MG63 (cell line): ENCODE measurements at regions not wholly inside any gene's neighbourhood (a gene's known extent, or its start where the extent isn't known, plus 50 kb on each side); places are given as distances from the start of the nearest gene placed in this dataset.

ENCODE experiments used
- DNase-seq: peaks from one replicate; pipeline ENCODE4 v3.0.0-alpha.2; 2020
- H3K27me3 ChIP-seq: fragments of 250-450 bp; sonication (Bioruptor Pico); 2 replicates; pipeline ENCODE4 v1.5.1; 2020; ENCODE audit warnings: mild to moderate bottlenecking, moderate library complexity
- H3K36me3 ChIP-seq: fragments of 250-450 bp; sonication (Bioruptor Pico); 2 replicates; pipeline ENCODE4 v1.5.1; 2020; ENCODE audit warnings: mild to moderate bottlenecking, moderate library complexity
- H3K4me3 ChIP-seq: fragments of 250-450 bp; sonication (Bioruptor Pico); 2 replicates; pipeline ENCODE4 v1.5.1; 2020; ENCODE audit warnings: mild to moderate bottlenecking, moderate library complexity
- H3K9me3 ChIP-seq: fragments of 250-450 bp; sonication (Bioruptor Pico); 2 replicates; pipeline ENCODE4 v1.5.1; 2020; ENCODE audit warnings: mild to moderate bottlenecking, moderate library complexity

DNA sequence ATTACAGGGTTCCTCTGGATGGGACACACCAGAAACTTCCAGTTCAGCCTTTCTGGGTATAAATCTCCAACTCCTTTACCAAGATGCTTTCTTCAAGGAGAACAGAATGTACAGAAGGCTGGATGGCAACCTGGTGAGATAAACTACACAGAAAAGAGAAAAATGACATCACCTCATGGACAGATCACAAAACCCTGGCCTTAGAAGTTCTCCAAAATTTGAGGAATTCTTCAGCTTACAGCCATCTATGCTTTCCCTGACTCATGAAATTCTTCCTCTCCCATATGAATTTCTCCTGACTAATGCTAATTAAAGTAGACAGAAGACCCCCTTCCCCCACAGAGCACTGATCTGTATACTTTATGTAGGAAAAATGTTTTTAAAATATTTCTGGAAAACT lies 345.4 kb downstream of the STIM2 start:
- H3K9me3 ChIP-seq: no peaks in the 10 kb centered on the region
- no peak for DNase-seq

DNA sequence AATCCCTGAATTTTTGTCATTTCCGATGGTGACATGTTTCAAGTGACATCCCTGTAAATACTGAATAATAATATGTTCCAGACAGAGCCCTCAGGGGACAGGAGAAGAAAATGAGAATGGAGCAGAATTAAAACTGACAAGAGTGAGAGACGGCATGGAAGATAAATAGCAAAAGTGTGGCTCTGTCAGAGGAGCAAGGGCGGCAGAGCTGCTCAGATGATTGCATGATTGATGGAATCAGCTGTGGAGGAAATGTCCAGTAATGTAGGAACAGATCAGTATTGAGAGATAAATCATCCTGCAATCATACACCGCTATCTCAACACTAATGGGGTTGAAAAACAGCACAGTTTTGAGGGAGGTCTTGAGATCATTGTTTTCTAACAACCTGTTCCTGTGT lies 350.3 kb downstream of the STIM2 start:
- Histone ChIP-seq H3K27me3 (no peaks in the 10 kb centered on the region), H3K9me3 (no peaks in the 10 kb centered on the region), H3K36me3 (no peaks in the 10 kb centered on the region), H3K4me3 (no peak overlapping the region)
- DNase-seq: no peak

More for the DNA sequence above, 345.4 kb downstream of the STIM2 start:
- Histone ChIP-seq H3K27me3 (no peaks in the 10 kb centered on the region), H3K4me3 (no peak overlapping the region), H3K36me3 (no peaks in the 10 kb centered on the region)

DNA sequence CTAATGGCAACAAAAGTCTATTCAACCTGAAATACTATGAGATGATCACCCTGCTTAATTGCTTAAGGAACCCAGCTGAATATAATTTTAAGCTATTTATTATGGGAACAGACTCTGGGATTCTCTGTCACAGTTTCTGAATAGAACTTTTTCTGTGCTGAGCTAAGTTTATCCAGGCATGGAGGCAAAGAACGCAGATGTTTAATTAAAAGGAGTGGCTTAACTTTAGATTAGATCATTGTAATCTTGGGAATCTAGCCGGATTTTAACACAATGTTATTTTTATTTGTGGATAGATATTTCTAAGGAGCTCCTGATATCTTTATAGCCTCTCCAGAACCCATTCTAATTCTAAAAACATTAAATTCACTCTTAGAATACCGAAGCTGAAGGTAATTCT lies 353.4 kb downstream of the STIM2 start:
- Histone ChIP-seq H3K9me3 (no peaks in the 10 kb centered on the region), H3K4me3 (no peak overlapping the region), H3K27me3 (no peaks in the 10 kb centered on the region), H3K36me3 (no peaks in the 10 kb centered on the region)
- no peak for DNase-seq

DNA sequence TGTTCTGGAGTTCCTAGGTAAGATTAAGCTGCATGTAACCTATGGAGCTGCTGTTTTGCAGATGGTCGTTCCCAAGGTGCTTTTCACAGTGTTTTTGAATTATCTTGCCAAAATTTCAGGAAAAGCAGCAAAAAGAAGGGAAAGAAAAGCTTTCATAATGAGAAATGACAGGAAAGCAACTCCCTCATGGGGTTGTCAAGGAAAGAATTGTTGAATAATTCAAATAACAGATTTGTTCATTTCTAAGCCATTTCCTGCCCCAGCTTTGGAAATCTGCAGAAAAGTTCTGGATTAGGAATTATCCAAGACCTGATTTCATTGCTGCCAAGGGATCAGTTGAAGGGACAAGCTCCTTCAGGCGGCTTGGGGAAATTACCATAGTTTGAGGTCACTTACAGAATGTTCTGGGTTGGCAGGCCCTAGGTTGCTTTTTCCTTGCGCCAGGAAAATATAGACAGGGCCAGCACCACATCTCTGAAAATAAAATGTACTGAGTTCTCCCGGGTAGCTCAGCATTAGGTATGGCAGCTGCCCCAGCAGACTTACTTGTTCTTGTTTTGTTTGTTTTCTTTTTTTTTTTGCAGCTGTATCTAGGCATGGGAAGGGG lies 354.7 kb downstream of the STIM2 start:
- Histone ChIP-seq H3K36me3 (no peaks in the 10 kb centered on the region), H3K9me3 (no peaks in the 10 kb centered on the region), H3K4me3 (no peak overlapping the region), H3K27me3 (no peaks in the 10 kb centered on the region)
- DNase-seq: no peak

DNA sequence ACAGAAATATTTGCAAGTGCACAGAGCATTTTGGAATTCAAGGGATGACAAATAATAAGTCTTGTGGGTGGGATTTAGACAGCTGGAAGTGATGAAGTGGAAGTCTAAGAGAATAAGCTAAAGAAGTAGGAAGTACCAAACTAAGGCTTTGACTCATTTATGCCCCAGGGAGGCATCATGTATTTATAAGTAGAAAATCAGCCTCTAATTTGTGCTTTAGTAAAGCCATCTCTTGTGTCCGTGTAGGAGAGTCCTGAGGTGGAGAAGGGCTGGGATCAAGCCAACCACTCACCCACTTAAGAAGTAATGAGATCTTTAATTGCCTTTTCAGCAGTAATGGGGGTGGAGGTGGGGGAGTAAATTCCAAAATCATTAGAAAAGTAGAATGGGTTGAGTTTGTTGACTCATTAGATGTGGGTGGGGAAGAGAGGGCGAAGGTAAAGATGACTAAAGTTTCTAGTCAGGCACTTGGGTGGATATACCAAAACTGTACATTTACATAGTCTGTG lies 356.7 kb downstream of the STIM2 start:
- Histone ChIP-seq H3K36me3 (no peaks in the 10 kb centered on the region), H3K27me3 (no peaks in the 10 kb centered on the region), H3K9me3 (no peaks in the 10 kb centered on the region), H3K4me3 (no peak overlapping the region)
- DNase-seq: no peak

DNA sequence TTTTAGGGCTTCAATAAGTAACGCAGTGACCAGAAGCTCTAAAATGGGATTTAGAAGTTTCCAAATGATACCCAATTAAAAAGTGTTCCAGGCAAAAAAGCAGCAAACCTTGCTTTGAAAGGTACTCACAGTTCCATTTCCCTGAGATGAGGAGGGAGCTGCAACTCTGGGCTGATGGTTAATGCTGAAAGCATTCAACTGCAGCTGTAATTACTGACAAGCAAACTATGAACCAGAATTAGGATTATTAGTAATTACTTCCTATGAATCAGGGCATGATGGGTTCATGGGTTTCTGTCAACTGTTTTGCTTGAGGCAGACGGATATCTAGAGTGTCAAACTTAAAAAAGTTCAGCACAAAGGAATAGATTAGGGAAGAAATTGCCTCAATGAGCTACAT lies 357.4 kb downstream of the STIM2 start:
- no peak for DNase-seq
- H3K4me3 ChIP-seq: no peak overlapping the region

DNA sequence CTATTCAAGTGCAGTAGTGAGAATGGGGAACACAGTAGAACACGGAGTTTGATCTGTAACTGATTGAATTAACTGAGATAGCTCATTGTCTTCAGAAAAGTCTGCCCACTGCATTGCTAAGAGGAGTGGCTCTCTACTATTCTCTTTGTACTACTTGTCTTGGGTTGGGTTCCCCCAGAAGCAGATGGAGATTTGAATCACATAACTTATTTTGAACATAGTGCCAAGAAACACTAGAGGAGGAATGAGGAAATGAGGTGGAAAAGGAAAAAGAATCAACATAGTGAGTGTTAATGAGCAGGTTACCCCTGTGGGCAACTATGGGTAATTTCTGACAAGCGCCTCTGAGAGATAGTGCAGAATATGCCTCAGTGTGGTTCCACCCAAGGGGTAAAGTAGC lies 362.7 kb downstream of the STIM2 start:
- no peak overlapping the region for H3K4me3 ChIP-seq
- no peak for DNase-seq
- H3K27me3 ChIP-seq: no peaks in the 10 kb centered on the region; the same call in 1 of the 2 replicates
- no peaks in the 10 kb centered on the region for H3K9me3 ChIP-seq
- no peaks in the 10 kb centered on the region for H3K36me3 ChIP-seq

More for the DNA sequence above, 357.4 kb downstream of the STIM2 start:
- no peaks in the 10 kb centered on the region for H3K27me3 ChIP-seq
- no peaks in the 10 kb centered on the region for H3K9me3 ChIP-seq
- H3K36me3 ChIP-seq: no peaks in the 10 kb centered on the region

DNA sequence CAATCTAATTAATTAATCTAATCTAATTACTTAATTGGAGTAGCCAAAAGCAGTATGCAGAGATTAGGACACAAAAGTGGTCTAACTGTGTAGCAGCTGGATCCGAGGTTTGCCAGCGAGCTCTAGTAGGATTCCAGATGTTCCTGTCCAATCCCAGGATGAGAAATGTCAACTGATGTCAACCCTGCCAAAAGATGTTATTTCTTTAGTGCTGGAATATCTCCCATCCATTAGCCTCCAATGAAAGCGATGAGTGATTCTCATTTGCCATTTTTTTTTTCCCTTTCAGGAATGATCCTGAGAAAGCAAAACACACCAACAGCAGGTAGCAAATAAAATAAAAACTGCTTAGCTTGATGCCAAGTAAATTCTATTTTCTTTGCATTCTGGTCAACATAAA lies 372.9 kb downstream of the STIM2 start:
- no peaks in the 10 kb centered on the region for H3K36me3 ChIP-seq
- no peaks in the 10 kb centered on the region for H3K9me3 ChIP-seq
- no peaks in the 10 kb centered on the region for H3K27me3 ChIP-seq
- H3K4me3 ChIP-seq: no peak overlapping the region
- no peak for DNase-seq

DNA sequence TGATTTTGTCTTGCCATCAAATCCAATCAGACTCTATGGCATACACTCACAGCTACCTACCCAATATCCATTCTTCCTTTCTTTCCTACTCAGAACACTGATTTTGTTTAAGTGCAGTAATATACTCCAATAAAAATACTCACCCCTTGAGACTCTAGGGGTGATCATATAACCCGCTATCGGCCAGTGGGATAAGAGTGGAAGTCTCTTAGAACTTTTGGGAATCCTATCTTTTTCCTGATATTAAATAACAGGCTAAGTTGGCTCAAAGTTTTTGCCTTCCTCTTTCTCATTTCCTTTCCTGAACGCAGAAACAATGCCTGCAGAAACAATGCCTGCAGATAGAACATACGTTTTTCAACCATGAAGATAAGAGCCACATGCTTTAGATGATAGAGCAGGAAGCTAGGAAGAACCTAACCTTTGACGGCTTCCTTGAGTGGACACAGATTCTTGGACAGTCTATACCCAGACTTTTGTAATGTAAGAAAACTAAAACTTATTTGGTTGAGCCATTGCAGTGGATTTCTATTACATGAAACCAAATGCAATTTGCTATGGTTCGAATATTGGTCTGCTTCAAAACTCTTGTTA lies 373.8 kb downstream of the STIM2 start:
- Histone ChIP-seq H3K9me3 (no peaks in the 10 kb centered on the region), H3K27me3 (no peaks in the 10 kb centered on the region), H3K4me3 (no peak overlapping the region), H3K36me3 (no peaks in the 10 kb centered on the region)
- DNase-seq: no peak

DNA sequence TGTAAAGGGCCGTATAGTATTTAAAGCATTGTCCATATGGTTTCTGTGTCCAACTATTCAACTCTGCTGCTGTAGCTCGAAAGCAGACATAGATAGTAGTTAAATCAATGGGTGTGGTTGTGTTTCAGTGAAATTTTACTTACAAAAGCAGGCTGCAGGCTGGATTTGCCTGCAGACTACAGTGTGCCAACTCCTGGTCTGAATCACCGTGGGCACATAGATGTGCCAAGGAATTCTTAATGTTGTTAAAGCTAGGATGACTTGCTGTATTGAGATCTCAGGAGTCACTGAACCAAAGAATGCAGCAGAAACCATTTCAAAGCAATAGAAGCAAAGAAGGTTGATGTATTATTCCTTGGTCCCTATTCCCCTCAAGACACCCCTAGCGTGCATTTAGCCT lies 379.0 kb downstream of the STIM2 start:
- Histone ChIP-seq H3K36me3 (no peaks in the 10 kb centered on the region), H3K9me3 (no peaks in the 10 kb centered on the region), H3K4me3 (no peak overlapping the region), H3K27me3 (no peaks in the 10 kb centered on the region)
- DNase-seq: peak; percentile 55

DNA sequence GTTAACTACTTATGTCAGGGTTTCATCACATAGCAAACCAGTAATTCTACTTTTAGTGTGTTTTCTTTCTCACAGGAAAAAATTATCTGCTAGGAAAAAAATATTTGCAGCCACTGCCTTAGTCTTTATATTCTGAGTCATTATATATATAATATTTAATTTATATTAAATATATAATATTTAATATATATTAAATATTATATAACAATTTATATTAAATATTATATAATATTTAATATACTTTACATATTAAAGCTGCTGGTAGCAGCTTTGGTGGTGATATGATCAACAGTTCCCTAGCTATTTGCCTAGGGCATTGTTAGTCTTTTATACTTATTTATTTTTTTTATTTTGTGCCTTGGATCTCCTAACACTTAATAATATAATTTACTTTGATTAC lies 381.6 kb downstream of the STIM2 start:
- H3K9me3 ChIP-seq: no peaks in the 10 kb centered on the region
- H3K27me3 ChIP-seq: no peaks in the 10 kb centered on the region
- no peaks in the 10 kb centered on the region for H3K36me3 ChIP-seq
- no peak for DNase-seq
- H3K4me3 ChIP-seq: no peak overlapping the region

DNA sequence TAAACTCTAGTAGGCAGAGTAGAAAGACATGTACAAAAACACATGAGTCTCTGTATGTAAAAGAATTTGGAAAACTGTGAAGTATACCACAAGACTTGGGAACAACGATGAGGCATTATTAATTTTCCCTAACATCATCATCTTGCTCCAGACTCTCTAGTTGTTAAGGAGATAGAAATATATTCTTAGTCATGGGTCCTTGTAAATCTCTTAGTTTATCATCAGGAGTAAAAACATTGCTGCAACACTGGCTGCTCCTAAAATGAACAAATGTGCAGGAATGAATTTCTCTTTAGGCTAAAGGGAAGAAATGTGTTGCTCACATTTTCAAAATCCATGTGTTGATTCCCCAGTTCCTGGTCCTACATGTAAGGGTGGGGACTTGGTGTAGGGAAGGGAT lies 384.6 kb downstream of the STIM2 start:
- Histone ChIP-seq H3K36me3 (no peaks in the 10 kb centered on the region), H3K9me3 (no peaks in the 10 kb centered on the region), H3K4me3 (no peak overlapping the region), H3K27me3 (no peaks in the 10 kb centered on the region)
- DNase-seq: no peak

DNA sequence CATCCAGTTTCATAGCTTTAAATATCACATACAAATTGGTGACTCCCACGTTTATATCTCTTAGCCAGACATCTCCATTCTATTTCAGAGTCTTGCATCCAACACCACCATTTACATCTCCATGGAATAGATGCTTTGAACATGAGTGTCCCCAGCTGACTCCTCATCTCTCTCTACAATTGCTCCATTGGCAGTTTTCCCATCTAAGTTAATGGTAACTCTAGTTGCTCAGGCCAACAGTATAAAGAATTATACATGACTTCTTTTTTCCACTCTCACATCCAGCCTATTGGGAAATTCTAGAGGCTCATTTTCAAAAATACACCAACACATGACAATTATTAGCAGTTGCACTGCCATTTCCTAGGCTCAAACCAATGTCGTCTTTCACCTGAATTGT lies 388.2 kb downstream of the STIM2 start:
- H3K4me3 ChIP-seq: no peak overlapping the region
- H3K27me3 ChIP-seq: no peaks in the 10 kb centered on the region
- DNase-seq: no peak

DNA sequence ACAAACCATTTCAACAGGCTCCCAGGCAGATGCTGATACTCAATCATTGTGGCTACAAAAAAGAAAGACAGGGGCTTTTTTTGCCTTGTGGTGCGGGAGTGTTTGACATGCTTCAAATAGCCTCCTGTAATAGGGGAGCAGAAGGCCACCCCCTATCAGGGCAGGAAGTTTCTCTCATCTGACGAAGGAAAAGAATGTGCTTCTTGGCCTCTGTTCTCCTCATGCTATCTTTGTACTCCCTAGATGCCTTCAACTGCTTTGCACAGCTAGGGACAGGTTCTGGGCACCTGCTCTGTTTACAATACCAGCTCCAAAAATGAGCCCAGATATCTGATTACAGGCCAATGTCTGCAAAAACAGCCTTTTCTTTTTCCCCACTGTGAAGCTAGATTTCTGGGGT lies 391.1 kb downstream of the STIM2 start:
- Histone ChIP-seq H3K27me3 (no peaks in the 10 kb centered on the region), H3K9me3 (no peaks in the 10 kb centered on the region), H3K36me3 (no peaks in the 10 kb centered on the region), H3K4me3 (no peak overlapping the region)
- no peak for DNase-seq

More for the DNA sequence above, 388.2 kb downstream of the STIM2 start:
- no peaks in the 10 kb centered on the region for H3K9me3 ChIP-seq
- no peaks in the 10 kb centered on the region for H3K36me3 ChIP-seq

DNA sequence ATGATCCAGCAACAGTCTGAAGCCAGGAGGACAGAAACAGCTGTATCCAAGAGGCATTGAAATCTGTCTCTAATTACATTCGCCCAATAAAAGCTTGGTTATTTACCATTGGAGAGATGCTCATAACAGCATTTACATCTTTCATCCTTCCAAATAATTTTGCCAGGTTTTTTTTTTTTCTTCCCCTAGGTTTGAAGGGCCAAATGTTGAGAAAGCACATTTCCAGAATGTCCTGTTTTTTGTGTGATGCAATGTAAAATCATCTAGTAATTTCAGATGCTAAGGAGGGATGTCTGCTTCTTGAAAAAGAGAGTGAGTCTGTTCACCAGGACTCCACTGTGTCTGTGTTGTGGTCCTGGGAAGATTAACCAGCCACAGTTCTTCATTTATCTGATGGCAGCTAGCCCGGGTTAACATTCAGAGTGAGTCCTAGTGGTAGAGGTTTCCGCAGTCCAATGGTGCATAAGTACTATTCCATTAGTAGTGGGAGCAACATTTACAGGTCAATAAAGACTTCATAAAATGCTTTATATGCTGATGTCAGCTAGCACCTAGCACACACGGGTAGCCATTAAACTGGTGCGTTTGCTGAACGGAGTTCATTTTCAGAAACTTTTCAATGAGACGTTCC lies 406.8 kb downstream of the STIM2 start:
- Histone ChIP-seq H3K27me3 (no peaks in the 10 kb centered on the region), H3K4me3 (no peak overlapping the region), H3K9me3 (no peaks in the 10 kb centered on the region), H3K36me3 (no peaks in the 10 kb centered on the region)
- DNase-seq: no peak

DNA sequence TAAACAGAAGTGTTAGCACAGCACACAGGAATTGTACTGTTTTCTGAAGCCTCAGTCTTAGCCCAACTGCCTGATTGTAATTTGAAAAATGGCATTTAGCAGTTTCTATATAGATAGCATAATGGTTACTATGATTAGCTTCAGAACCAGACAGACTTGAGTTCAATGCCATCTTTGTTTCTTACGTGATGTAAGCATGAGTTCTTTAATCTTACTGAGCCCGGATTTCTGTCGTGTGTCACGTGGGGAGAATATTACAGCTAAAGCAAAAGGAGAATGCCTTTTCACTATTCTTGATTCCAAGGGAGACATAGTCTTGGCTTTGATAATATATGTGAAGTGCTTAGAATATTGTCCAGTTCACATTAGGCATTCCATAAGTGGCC lies 407.3 kb downstream of the STIM2 start:
- Histone ChIP-seq H3K4me3 (no peak overlapping the region), H3K27me3 (no peaks in the 10 kb centered on the region), H3K36me3 (no peaks in the 10 kb centered on the region), H3K9me3 (no peaks in the 10 kb centered on the region)
- DNase-seq: no peak

DNA sequence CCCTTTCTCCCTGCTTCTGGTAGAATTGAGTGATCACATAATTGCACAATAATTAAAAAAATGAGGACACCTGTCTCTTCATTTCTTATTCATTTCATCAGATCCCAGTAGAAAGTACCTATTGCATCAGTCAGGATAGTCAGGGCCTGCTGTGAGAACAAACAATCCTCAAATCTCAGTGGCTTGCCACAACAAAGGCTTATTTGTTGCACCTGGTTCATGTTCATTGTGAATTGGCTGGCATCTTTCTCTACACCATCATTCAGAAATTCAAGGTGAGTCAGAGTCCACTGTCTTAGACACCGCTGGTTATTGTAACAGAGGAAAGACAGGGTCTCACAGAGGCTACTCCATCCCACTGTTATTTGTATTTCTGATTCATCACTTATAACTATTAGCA lies 409.8 kb downstream of the STIM2 start:
- H3K27me3 ChIP-seq: no peaks in the 10 kb centered on the region
- DNase-seq: no peak

DNA sequence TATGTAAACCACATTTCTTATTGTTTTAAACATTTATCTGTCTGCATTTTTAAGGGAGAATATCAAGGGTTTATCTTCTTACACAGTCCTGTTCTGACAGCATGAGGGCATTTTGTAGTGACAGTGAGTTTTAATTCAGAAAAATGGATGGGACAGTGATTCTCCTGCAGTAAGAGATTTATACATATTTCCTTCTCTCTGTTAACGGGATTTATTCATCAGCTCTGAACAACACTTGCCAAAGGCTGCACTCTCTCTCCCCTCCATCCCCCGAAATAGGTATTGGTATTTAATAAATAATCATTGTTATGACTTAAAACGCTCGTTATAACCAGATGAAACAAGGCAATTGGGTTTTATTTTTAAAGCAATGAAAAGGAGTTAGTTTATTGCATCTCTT lies 410.9 kb downstream of the STIM2 start:
- no peak for DNase-seq
- Histone ChIP-seq H3K27me3 (no peaks in the 10 kb centered on the region), H3K9me3 (no peaks in the 10 kb centered on the region), H3K4me3 (no peak overlapping the region), H3K36me3 (no peaks in the 10 kb centered on the region)

More for the DNA sequence above, 409.8 kb downstream of the STIM2 start:
- Histone ChIP-seq H3K36me3 (no peaks in the 10 kb centered on the region), H3K9me3 (no peaks in the 10 kb centered on the region), H3K4me3 (no peak overlapping the region)
